Thyroid gland (tissue), 4 donors: ENCODE measurements at regions not wholly inside any gene's neighbourhood (a gene's known extent, or its start where the extent isn't known, plus 50 kb on each side); places are given as distances from the start of the nearest gene placed in this dataset.

Source experiments
- CTCF ChIP-seq, 6 experiments: fragments of 200-600 bp in 3 of 6; fragments of 450-650 bp in 3 of 6; sonication (generic) in 3 of 6; IDR thresholded peaks; one replicate each; pipeline ENCODE4 v1.5.1; 2016 to 2019; ENCODE audit warnings: antibody characterized with exemption in 6 of 6, mild to moderate bottlenecking in 2 of 6, inconsistent platforms in 1 of 6, moderate library complexity in 1 of 6
- POLR2A ChIP-seq, 2 donors: fragments of 450-650 bp; IDR thresholded peaks; one replicate each; pipeline ENCODE4 v1.6.1; 2017; ENCODE audit warnings: antibody characterized with exemption in 2 of 2, mild to moderate bottlenecking in 2 of 2, moderate library complexity in 1 of 2

- TF ChIP-seq CTCF (IDR thresholded peaks at IDR 0.05) (no peak), POLR2A (IDR thresholded peaks at IDR 0.05) (no peak)
Observed at GRCh38 chr4:133275246-133275645, 126.2 kb downstream of the PCDH10 start.
